HCT116 (cell line): ENCODE measurements at regions not wholly inside any gene's neighbourhood (a gene's known extent, or its start where the extent isn't known, plus 50 kb on each side); places are given as distances from the start of the nearest gene placed in this dataset.

ENCODE experiments used
- ATAC-seq: fragments of 200-7000 bp; cut with Tn5 transposase; 2 replicates; pipeline ENCODE4 v1.9.1; 2020; ENCODE audit warnings: mild to moderate bottlenecking, moderate library complexity
- BruUV-seq: library from RNA; stranded (reverse); fragments of 400-500 nt; replicated peaks from 2 replicates; lab custom pipeline; 2021; lab: Mats Ljungman, UMichigan
- CTCF ChIA-PET: fragments of 300-600 bp; sonication (Branson Sonifier 250); formaldehyde crosslinking; loops from one replicate; lab custom pipeline; 2021; ENCODE audit warnings: antibody characterized with exemption; lab: Charles Lee
- POLR2A ChIA-PET: fragments of 300-600, 350-600 bp; sonication (Branson Sonifier 250); formaldehyde crosslinking; loops from one replicate; lab custom pipeline; 2021; ENCODE audit warnings: antibody characterized with exemption; lab: Charles Lee
- RAD21 ChIA-PET, 2 experiments: fragments of 300-600 bp; sonication (Branson Sonifier 250); formaldehyde crosslinking; loops; one replicate each; lab custom pipeline; 2023; ENCODE audit warnings: low total read pairs in 2 of 2; ENCODE audit not compliant: uncharacterized antibody in 2 of 2, unreplicated experiment in 2 of 2, low non-redundant PET in 1 of 2; lab: Charles Lee
- DNase-seq: peaks from one replicate; pipeline ENCODE4 v3.0.0-alpha.2; 2010; ENCODE audit warnings: low read depth, low spot score
- H2AFZ ChIP-seq: fragments of 200-600 bp; shearing (Covaris generic), sonication (generic); 2 replicates; pipeline ENCODE4 v1.6.1; 2017; ENCODE audit warnings: low read depth, mixed run types, mixed read lengths, antibody characterized with exemption, low read length; ENCODE audit not compliant: poor library complexity, severe bottlenecking
- H3K27ac ChIP-seq: 2 replicates; pipeline ENCODE4 v1.5.1; 2012; ENCODE audit warnings: low read depth, low read length
- H3K27me3 ChIP-seq: fragments of 200-600 bp; sonication (generic); 2 replicates; pipeline ENCODE4 v1.6.1; 2016; ENCODE audit warnings: mixed run types, low read length, mixed read lengths; ENCODE audit not compliant: insufficient read depth
- H3K36me3 ChIP-seq, 2 experiments: fragments of 200-500 bp in 1 of 2; fragments of 200-600 bp in 1 of 2; sonication (Bioruptor generic) in 1 of 2; sonication (generic) in 1 of 2; 2 replicates each; pipeline versions ENCODE4 v1.5.1 to v1.6.1; 2014 to 2016; ENCODE audit warnings: low read length in 2 of 2, inconsistent platforms in 1 of 2, mixed read lengths in 1 of 2, mixed run types in 1 of 2; ENCODE audit not compliant: insufficient read depth in 2 of 2, control insufficient read depth in 1 of 2
- H3K4me1 ChIP-seq, 2 experiments: fragments of 200-600 bp in 1 of 2; sonication (generic) in 1 of 2; 2 replicates each; pipeline versions ENCODE4 v1.5.1 to v1.6.1; 2012 to 2017; ENCODE audit warnings: low read length in 2 of 2, inconsistent platforms in 1 of 2, mild to moderate bottlenecking in 1 of 2, mixed read lengths in 1 of 2, mixed run types in 1 of 2, moderate library complexity in 1 of 2; ENCODE audit not compliant: insufficient read depth in 2 of 2, control insufficient read depth in 1 of 2
- H3K4me2 ChIP-seq: fragments of 200-600 bp; sonication (generic); 2 replicates; pipeline ENCODE4 v1.6.1; 2017; ENCODE audit warnings: mixed run types, low read length, mixed read lengths
- H3K4me3 ChIP-seq, 2 experiments: fragments of 200-600 bp in 1 of 2; sonication (generic) in 1 of 2; replicated peaks in 1 of 2; 2 replicates each; pipeline ENCODE4 v1.5.1; 2011 to 2016; ENCODE audit warnings: low read length in 2 of 2, control low read depth in 1 of 2, low read depth in 1 of 2, mild to moderate bottlenecking in 1 of 2, mixed read lengths in 1 of 2, mixed run types in 1 of 2
- H3K79me2 ChIP-seq: fragments of 200-600 bp; sonication (generic); 2 replicates; pipeline ENCODE4 v1.6.1; 2017; ENCODE audit warnings: mild to moderate bottlenecking, mixed run types, low read length, moderate library complexity, mixed read lengths; ENCODE audit not compliant: insufficient read depth
- H3K9ac ChIP-seq: fragments of 200-600 bp; sonication (generic); 2 replicates; pipeline ENCODE4 v1.6.1; 2016; ENCODE audit warnings: low read length, mixed read lengths
- H3K9me2 ChIP-seq: fragments of 200-600 bp; sonication (generic), shearing (Covaris generic); 2 replicates; pipeline ENCODE4 v1.6.1; 2017; ENCODE audit warnings: mixed run types, mild to moderate bottlenecking, moderate library complexity; ENCODE audit not compliant: insufficient read depth
- H3K9me3 ChIP-seq, 2 experiments: fragments of 200-500 bp in 1 of 2; fragments of 200-600 bp in 1 of 2; sonication (Bioruptor generic) in 1 of 2; sonication (generic) in 1 of 2; 2 replicates each; pipeline ENCODE4 v1.6.1; 2014 to 2017; ENCODE audit warnings: low read length in 2 of 2, mixed read lengths in 2 of 2, inconsistent platforms in 1 of 2, low read depth in 1 of 2, mild to moderate bottlenecking in 1 of 2, mixed run types in 1 of 2, moderate library complexity in 1 of 2; ENCODE audit not compliant: control insufficient read depth in 1 of 2, insufficient read depth in 1 of 2
- H4K20me1 ChIP-seq: fragments of 200-600 bp; sonication (generic), shearing (Covaris generic); 2 replicates; pipeline ENCODE4 v1.6.1; 2017; ENCODE audit warnings: mixed run types, mild to moderate bottlenecking, moderate library complexity; ENCODE audit not compliant: insufficient read depth
- ATF3 ChIP-seq: IDR thresholded peaks from 2 replicates; pipeline ENCODE4 v1.6.1; 2012
- CBX3 ChIP-seq: IDR thresholded peaks from 2 replicates; pipeline ENCODE4 v1.6.1; 2012; ENCODE audit warnings: low read depth
- CTCF ChIP-seq, 3 experiments: fragments of 200-600 bp in 1 of 3; sonication (generic) in 1 of 3; IDR thresholded peaks in 2 of 3; conservative IDR thresholded peaks in 1 of 3; 2 replicates each; pipeline ENCODE4 v1.5.1; 2012 to 2017; ENCODE audit warnings: low read depth in 2 of 3, low read length in 2 of 3, antibody characterized with exemption in 1 of 3, borderline replicate concordance in 1 of 3, control low read depth in 1 of 3, mild to moderate bottlenecking in 1 of 3, mixed read lengths in 1 of 3, mixed run types in 1 of 3, moderate library complexity in 1 of 3; ENCODE audit not compliant: insufficient read depth in 1 of 3
- EGR1 ChIP-seq: IDR thresholded peaks from 2 replicates; pipeline ENCODE4 v1.6.1; 2012; ENCODE audit warnings: low read depth
- ELF1 ChIP-seq: IDR thresholded peaks from 2 replicates; pipeline ENCODE4 v1.6.1; 2012; ENCODE audit warnings: low read depth, borderline replicate concordance
- EZH2 ChIP-seq: fragments of 200-600 bp; sonication (generic); IDR thresholded peaks from 2 replicates; pipeline ENCODE4 v1.6.1; 2017; ENCODE audit warnings: antibody characterized with exemption, mixed run types
- EZH2phosphoT487 ChIP-seq: fragments of 200-600 bp; IDR thresholded peaks from 2 replicates; pipeline ENCODE4 v1.6.1; 2018; ENCODE audit warnings: antibody characterized with exemption, borderline replicate concordance
- FOSL1 ChIP-seq: IDR thresholded peaks from 2 replicates; pipeline ENCODE4 v1.6.1; 2012; ENCODE audit warnings: low read depth
- JUND ChIP-seq: IDR thresholded peaks from 2 replicates; pipeline ENCODE4 v1.6.1; 2012
- POLR2AphosphoS5 ChIP-seq: IDR thresholded peaks from 2 replicates; pipeline ENCODE4 v1.6.1; 2011; ENCODE audit warnings: mild to moderate bottlenecking, low read depth, low read length, moderate library complexity
- RAD21 ChIP-seq: IDR thresholded peaks from 2 replicates; pipeline ENCODE4 v1.6.1; 2012; ENCODE audit warnings: low read depth, mild to moderate bottlenecking
- REST ChIP-seq: IDR thresholded peaks from 2 replicates; pipeline ENCODE4 v1.6.1; 2012; ENCODE audit warnings: low read depth
- SIN3A ChIP-seq: IDR thresholded peaks from 2 replicates; pipeline ENCODE4 v1.6.1; 2012; ENCODE audit warnings: low read depth
- SRF ChIP-seq: IDR thresholded peaks from 2 replicates; pipeline ENCODE4 v1.6.1; 2012; ENCODE audit warnings: low read depth
- TCF7L2 ChIP-seq: IDR thresholded peaks from 2 replicates; pipeline ENCODE4 v1.7.0; 2011; ENCODE audit warnings: borderline replicate concordance, inconsistent platforms; ENCODE audit not compliant: insufficient read depth, insufficient read length; ENCODE audit errors: extremely low read depth
- ZBTB33 ChIP-seq: IDR thresholded peaks from 2 replicates; pipeline ENCODE4 v1.6.1; 2011; ENCODE audit warnings: mild to moderate bottlenecking, low read length, moderate library complexity; ENCODE audit not compliant: insufficient replicate concordance; ENCODE audit errors: extremely low read depth
- ZFX ChIP-seq: fragments of 450-650 bp; IDR thresholded peaks from 2 replicates; pipeline ENCODE4 v1.6.1; 2017
- ZNF274 ChIP-seq: fragments of 200-500 bp; sonication (Bioruptor generic); IDR thresholded peaks from 2 replicates; pipeline ENCODE4 v1.6.1; 2014; ENCODE audit warnings: mild to moderate bottlenecking, low read depth, low read length, inconsistent platforms
- intact Hi-C: fragments of 100-400 bp; cut with micrococcal nuclease; formaldehyde crosslinking; loops from 2 replicates; pipeline ENCODE4 v1.10.0; 2022

- CTCF ChIA-PET: no interaction called here
- no peak for TF ChIP-seq CBX3
- TF ChIP-seq RAD21: no peak
- no peak for TF ChIP-seq ELF1
- TF ChIP-seq SIN3A: no peak
- no peak for TF ChIP-seq SRF
- TF ChIP-seq REST: no peak
- no peak for TF ChIP-seq EZH2phosphoT487
- TF ChIP-seq CTCF (IDR thresholded peaks at IDR 0.05 in 2 of 3, conservative IDR thresholded peaks at IDR 0.05 in 1 of 3; ENCODE audit: borderline replicate concordance in 1 of 3, insufficient read depth in 1 of 3, low read depth in 2 of 3, low read length in 2 of 3): no peak
- no peak for TF ChIP-seq TCF7L2
- no peak for TF ChIP-seq ZBTB33
- TF ChIP-seq ATF3: no peak
- no peak for TF ChIP-seq ZNF274
- no peak for TF ChIP-seq ZFX
- no peak for TF ChIP-seq EZH2
- TF ChIP-seq POLR2AphosphoS5: no peak
- TF ChIP-seq JUND: no peak
- no peak for TF ChIP-seq EGR1
- TF ChIP-seq FOSL1: no peak
- TF ChIP-seq, all 23 proteins: peak for 0
- ChIA-PET POLR2A (no interaction called here), RAD21 (no interaction called here)
- no peak for DNase-seq
- peaks cover 1% of the 10 kb centered on the region; the same call in 1 of the 2 replicates for H3K27me3 ChIP-seq
- no peaks in the 10 kb centered on the region for H4K20me1 ChIP-seq
- H3K4me2 ChIP-seq: no peak overlapping the region
- ATAC-seq: no peak
- peaks cover 3 to 6% of the 10 kb centered on the region in 2 experiments; a peak in 2 of 4 replicates for H3K4me1 ChIP-seq
- intact Hi-C loops: no loop called here
- BruUV-seq: no TSS peak
- no peaks in the 10 kb centered on the region for H3K9me2 ChIP-seq
- no peaks in the 10 kb centered on the region for H3K79me2 ChIP-seq
- H3K27ac ChIP-seq: no peak overlapping the region
- H2AFZ ChIP-seq: no peak overlapping the region
- no peaks in the 10 kb centered on the region for H3K36me3 ChIP-seq
- H3K9ac ChIP-seq: no peak overlapping the region
- no peaks in the 10 kb centered on the region for H3K9me3 ChIP-seq
- H3K4me3 ChIP-seq: no peak overlapping the region
Observed at GRCh38 chr2:15811367-15811766, 129.0 kb upstream of the MYCN start.
